ENCODE measurements at regions not wholly inside any gene's neighbourhood (a gene's known extent, or its start where the extent isn't known, plus 50 kb on each side); places are given as distances from the start of the nearest gene placed in this dataset.

DNA sequence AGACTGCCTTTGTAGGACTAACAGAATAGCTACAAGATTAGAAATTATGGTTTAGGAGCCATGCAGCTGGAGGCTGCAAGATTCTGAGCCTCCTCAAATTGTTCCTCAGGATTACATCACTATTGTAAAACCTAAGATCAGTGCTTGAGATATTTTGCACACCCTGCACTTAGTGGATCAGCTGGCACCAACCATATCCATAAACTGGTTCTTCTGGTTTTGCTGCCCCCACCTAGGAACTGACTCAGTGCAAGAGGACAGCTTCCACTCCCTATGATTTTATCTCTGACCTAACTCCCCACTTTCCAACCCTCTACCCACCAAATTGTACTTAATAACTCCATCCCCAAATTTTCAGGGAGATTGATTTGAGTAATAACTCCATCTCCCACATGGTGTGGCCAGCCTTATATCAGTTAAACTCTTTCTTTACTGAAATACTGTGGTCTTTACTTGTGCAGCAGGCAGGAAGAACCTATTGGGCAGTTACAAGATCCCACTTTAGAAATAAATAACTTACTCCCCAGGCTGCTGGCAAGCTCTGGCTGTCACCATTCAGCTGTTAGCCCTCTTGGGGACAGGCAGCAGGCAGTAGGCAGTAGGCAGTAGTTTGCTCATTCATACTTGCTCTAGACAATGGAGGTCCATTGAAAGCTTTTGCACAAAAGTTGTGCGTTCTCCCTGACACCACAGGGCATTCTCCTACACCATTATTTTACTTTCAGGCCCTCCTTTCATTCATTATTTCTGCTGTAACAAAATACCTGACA, 119.0 kb downstream of the SLC17A6 start:
- H3K9me3 ChIP-seq (ENCODE audit: control insufficient read depth, insufficient read depth, low read depth, low read length), result no peaks in the 10 kb centered on the region
- no TSS peak for BruUV-seq (replicated peaks)
- H3K36me3 ChIP-seq (ENCODE audit: control insufficient read depth, insufficient read depth, low read length), result no peaks in the 10 kb centered on the region
- ATAC-seq (no peak), DNase-seq (ENCODE audit: low read depth, low spot score) (no peak)
- no peak overlapping the region for H3K27ac ChIP-seq (ENCODE audit: low read length)
- ChIA-PET POLR2A (no interaction called here), CTCF (no interaction called here)
- no peaks in the 10 kb centered on the region for H3K27me3 ChIP-seq (ENCODE audit: control insufficient read depth, insufficient read depth, low read length)
- intact Hi-C loops (cut with micrococcal nuclease; ENCODE audit: unreplicated experiment) (no loop called here), in situ Hi-C loops (cut with HindIII; ENCODE audit: low pct_unique_long_range_greater_than_20kb, low sequenced_read_pairs) (no loop called here)
- TF ChIP-seq POLR2AphosphoS5 (IDR thresholded peaks at IDR 0.05; ENCODE audit: low read depth, low read length), result no peak
- TF ChIP-seq TCF7L2 (IDR thresholded peaks at IDR 0.05; ENCODE audit: low read depth, low read length), result no peak
- TF ChIP-seq REST (IDR thresholded peaks at IDR 0.05; ENCODE audit: insufficient read depth in 1 of 2, low read depth in 2 of 2, low read length in 1 of 2), result no peak
- TF ChIP-seq CTCF (IDR thresholded peaks at IDR 0.05), result no peak
- no peak for TF ChIP-seq SIN3A (IDR thresholded peaks at IDR 0.05; ENCODE audit: borderline replicate concordance, insufficient read depth, low read depth, low read length)
- no peak overlapping the region for H3K4me3 ChIP-seq (ENCODE audit: low read depth in 2 of 2, low read length in 2 of 2)
- no peaks in the 10 kb centered on the region for H3K4me1 ChIP-seq (ENCODE audit: control insufficient read depth, insufficient read depth, low read length)

GRCh38 chr11:22454461-22455090, 116.4 kb downstream of the SLC17A6 start:
- Histone ChIP-seq H3K36me3 (ENCODE audit: control insufficient read depth, insufficient read depth, low read length) (no peaks in the 10 kb centered on the region), H3K4me3 (ENCODE audit: low read depth in 2 of 2, low read length in 2 of 2) (no peak overlapping the region), H3K4me1 (ENCODE audit: control insufficient read depth, insufficient read depth, low read length) (no peaks in the 10 kb centered on the region), H3K27ac (ENCODE audit: low read length) (no peak overlapping the region), H3K27me3 (ENCODE audit: control insufficient read depth, insufficient read depth, low read length) (no peaks in the 10 kb centered on the region), H3K9me3 (ENCODE audit: control insufficient read depth, insufficient read depth, low read depth, low read length) (no peaks in the 10 kb centered on the region)
- intact Hi-C loops (cut with micrococcal nuclease; ENCODE audit: unreplicated experiment) (no loop called here), in situ Hi-C loops (cut with HindIII; ENCODE audit: low pct_unique_long_range_greater_than_20kb, low sequenced_read_pairs) (no loop called here)
- POLR2A ChIA-PET, result no interaction called here
- TF ChIP-seq SIN3A (IDR thresholded peaks at IDR 0.05; ENCODE audit: borderline replicate concordance, insufficient read depth, low read depth, low read length) (no peak), CTCF (IDR thresholded peaks at IDR 0.05) (no peak), POLR2AphosphoS5 (IDR thresholded peaks at IDR 0.05; ENCODE audit: low read depth, low read length) (no peak), TCF7L2 (IDR thresholded peaks at IDR 0.05; ENCODE audit: low read depth, low read length) (no peak), REST (IDR thresholded peaks at IDR 0.05; ENCODE audit: insufficient read depth in 1 of 2, low read depth in 2 of 2, low read length in 1 of 2) (no peak)
- no peak for DNase-seq (ENCODE audit: low read depth, low spot score)
- CTCF ChIA-PET, result no interaction called here
- BruUV-seq (replicated peaks), result no TSS peak
- ATAC-seq, result no peak
